ENCODE measurements at regions not wholly inside any gene's neighbourhood (a gene's known extent, or its start where the extent isn't known, plus 50 kb on each side); places are given as distances from the start of the nearest gene placed in this dataset.
"Not testable (repeated sequence)": the region's sequence is repeated elsewhere in the genome, so short reads cannot be mapped to it uniquely, and the experiment has no call there.

DNA sequence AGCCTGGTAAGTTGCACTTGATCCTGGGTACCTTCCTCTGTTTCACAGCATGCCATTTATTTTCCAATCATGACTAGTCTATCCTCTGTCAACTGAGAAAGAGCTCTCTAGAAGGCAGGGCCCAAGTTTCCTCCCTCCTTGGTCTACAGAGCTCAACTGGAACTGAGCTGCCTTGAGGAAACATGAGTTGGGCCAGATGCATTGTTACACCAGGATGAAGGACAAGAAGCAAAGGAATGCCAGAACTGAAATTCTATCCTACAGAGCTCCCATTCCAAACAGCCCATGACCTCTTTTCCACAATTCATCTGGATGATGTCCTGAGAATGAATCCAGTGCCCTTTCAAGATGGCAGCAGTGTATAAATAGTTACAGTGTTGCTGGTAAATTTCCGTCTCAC, 66.7 kb upstream of the E2F3 start:
- DNase-seq (ENCODE audit: low spot score) = no peak
- TF ChIP-seq, protein P1, sequence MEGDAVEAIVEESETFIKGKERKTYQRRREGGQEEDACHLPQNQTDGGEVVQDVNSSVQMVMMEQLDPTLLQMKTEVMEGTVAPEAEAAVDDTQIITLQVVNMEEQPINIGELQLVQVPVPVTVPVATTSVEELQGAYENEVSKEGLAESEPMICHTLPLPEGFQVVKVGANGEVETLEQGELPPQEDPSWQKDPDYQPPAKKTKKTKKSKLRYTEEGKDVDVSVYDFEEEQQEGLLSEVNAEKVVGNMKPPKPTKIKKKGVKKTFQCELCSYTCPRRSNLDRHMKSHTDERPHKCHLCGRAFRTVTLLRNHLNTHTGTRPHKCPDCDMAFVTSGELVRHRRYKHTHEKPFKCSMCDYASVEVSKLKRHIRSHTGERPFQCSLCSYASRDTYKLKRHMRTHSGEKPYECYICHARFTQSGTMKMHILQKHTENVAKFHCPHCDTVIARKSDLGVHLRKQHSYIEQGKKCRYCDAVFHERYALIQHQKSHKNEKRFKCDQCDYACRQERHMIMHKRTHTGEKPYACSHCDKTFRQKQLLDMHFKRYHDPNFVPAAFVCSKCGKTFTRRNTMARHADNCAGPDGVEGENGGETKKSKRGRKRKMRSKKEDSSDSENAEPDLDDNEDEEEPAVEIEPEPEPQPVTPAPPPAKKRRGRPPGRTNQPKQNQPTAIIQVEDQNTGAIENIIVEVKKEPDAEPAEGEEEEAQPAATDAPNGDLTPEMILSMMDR (IDR thresholded peaks at IDR 0.05; ENCODE audit: extremely low read depth, insufficient read depth, missing control alignments) = no peak
- in situ Hi-C loops (cut with MboI; ENCODE audit: low pct_unique_long_range_greater_than_20kb, low sequenced_read_pairs, unreplicated experiment) = no loop called here

DNA sequence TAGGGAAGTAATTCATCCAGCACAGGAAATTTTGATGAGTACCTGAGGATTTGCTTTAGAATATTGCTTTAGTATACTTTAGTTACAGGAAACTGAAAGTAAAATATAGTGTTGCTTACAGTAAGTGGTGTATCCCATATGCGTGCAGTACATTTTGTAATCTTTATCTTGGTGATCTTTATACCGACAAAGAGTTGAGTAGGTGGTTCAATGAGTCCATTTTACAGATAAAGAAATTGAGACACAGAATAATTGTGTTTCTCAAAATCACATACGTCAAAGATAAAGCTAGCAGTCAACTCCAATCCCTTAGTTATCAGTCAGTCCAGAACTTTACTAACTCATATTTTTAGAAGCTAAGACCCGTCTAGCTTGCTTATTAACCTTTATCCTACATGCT, 65.8 kb upstream of the E2F3 start:
- DNase-seq (ENCODE audit: low spot score) = no peak
- TF ChIP-seq, protein P1 (IDR thresholded peaks at IDR 0.05; ENCODE audit: extremely low read depth, insufficient read depth, missing control alignments) = no peak
- in situ Hi-C loops (cut with MboI; ENCODE audit: low pct_unique_long_range_greater_than_20kb, low sequenced_read_pairs, unreplicated experiment) = no loop called here

DNA sequence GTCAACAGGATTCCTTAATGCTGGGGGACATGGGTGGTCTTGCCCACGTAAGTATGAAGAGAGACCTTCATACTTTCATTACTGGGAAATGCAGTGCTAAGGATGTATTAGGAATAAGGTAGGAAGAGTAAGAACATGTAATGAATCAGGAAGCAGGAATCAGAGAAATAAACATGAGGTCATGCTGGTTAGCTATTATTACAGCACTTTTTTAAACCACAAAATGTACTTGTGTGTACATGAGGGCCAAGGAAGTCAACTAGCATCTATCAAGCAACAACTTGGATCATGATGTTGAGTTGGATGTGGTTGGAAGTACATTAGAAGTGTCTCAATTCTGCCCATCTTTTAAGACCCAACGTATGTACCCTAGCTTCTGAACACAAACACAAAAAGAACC, 63.5 kb upstream of the E2F3 start:
- DNase-seq (ENCODE audit: low spot score) = no peak
- TF ChIP-seq, protein P1 (IDR thresholded peaks at IDR 0.05; ENCODE audit: extremely low read depth, insufficient read depth, missing control alignments) = no peak
- in situ Hi-C loops (cut with MboI; ENCODE audit: low pct_unique_long_range_greater_than_20kb, low sequenced_read_pairs, unreplicated experiment) = no loop called here

DNA sequence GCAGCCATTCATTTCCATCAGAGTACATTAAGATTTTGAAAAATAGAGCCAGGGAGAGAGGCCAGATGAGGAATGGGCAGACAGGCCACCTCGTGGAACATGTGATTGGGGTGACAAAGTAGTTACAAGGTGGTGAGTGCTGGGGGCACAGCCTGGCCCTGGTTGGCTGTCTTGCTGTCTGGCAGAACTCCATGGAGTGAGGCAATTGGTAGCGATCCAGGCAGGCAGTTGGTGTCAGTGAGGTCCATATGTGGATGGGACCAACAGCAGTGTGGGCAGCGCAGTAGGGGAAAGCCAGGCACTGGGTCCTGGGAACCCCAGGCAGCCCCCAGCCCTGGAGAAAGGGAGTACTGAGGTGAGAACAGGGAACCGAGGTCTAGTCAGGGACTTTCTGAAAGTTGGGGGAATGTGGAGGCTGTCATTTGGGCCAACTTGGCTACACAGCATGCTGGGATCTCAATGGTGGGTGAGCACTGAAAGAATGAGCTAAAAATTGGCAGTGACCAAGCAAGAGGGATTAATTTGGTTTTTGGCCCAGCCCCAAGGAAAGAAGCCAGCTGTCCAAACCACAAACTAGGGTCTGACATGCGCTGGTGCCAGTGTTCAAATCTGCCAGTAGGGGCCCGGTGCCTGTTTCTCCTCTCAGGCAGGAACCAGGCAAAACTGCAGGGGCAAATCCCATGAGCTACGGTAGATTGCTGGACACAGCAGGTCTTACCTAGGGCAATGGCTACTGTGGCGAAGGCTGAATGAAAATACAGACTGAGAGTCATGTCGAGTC, 61.4 kb upstream of the E2F3 start:
- in situ Hi-C loops (cut with MboI; ENCODE audit: low pct_unique_long_range_greater_than_20kb, low sequenced_read_pairs, unreplicated experiment) = no loop called here
- DNase-seq (ENCODE audit: low spot score) = no peak
- TF ChIP-seq, protein P1 (IDR thresholded peaks at IDR 0.05; ENCODE audit: extremely low read depth, insufficient read depth, missing control alignments) = no peak

DNA sequence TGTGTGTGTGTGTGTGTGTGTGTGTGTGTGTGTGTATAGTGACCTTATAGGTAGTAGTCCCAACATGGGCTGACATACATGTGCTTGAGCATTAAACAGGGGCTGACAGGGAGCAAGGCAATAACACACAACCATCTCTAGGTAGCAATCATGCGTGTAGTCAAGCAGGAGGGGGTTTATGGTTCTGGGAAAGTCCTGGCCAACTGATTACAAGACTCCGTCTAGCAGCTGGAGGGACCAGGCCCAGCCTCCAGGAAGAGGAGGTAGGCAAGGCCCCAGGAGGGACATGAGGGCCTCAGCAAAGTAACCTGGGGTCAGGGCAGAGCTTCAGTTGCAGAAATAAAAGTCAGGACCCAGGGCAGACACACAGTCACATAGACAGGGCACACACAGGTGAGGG, 60.6 kb upstream of the E2F3 start:
- no peak for DNase-seq (ENCODE audit: low spot score)
- TF ChIP-seq, protein P1 (IDR thresholded peaks at IDR 0.05; ENCODE audit: extremely low read depth, insufficient read depth, missing control alignments) = no peak
- in situ Hi-C loops (cut with MboI; ENCODE audit: low pct_unique_long_range_greater_than_20kb, low sequenced_read_pairs, unreplicated experiment) = no loop called here

DNA sequence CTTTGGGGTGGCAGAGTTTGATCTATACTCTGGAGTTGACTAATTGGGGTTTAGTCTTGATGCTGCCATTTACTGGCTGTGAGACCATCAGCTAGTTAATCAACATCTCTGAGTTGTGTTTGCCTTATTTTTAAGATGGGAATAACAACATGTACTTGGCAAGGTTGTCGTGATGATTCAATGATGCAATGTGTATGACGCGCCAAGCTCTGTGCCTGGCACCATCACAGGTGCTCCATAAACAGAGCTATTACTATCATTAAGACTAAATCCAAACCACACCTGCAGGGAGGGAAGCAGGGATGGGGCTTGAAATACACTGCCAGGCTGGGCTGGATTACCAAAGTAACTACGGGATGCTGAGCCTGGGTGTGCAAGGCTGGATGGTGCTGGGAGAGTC, 60.1 kb upstream of the E2F3 start:
- in situ Hi-C loops (cut with MboI; ENCODE audit: low pct_unique_long_range_greater_than_20kb, low sequenced_read_pairs, unreplicated experiment) = no loop called here
- TF ChIP-seq, protein P1 (IDR thresholded peaks at IDR 0.05; ENCODE audit: extremely low read depth, insufficient read depth, missing control alignments) = no peak
- DNase-seq (ENCODE audit: low spot score) = no peak

DNA sequence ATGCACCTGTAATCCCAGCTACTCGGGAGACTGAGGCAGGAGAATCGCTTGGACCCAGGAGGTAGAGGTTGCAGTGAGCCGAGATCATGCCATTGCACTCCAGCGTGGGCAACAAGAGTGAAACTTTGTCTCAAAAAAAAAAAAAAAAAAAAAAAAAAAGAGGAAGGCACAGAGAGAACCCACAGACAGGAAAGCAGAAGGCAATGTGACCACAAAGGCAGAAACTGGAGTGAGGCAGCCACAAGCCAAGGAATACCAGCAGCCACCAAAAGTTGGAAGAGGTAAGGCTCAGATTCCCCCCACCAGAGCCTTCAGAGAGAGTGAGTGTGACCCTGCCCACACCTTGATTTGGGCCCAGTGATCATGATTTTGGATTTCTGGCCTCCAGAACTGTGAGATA, 54.7 kb upstream of the E2F3 start:
- DNase-seq (ENCODE audit: low spot score); in situ Hi-C loops (cut with MboI; ENCODE audit: low pct_unique_long_range_greater_than_20kb, low sequenced_read_pairs, unreplicated experiment): not testable (repeated sequence)
